HepG2 (cell line): ENCODE measurements at regions not wholly inside any gene's neighbourhood (a gene's known extent, or its start where the extent isn't known, plus 50 kb on each side); places are given as distances from the start of the nearest gene placed in this dataset.

Source experiments
- ATAC-seq: fragments of 200-7000 bp; cut with Tn5 transposase; 3 replicates; pipeline ENCODE4 v1.9.1; 2020; ENCODE audit warnings: mild to moderate bottlenecking, moderate library complexity
- BruUV-seq: library from RNA; stranded (reverse); fragments of 400-500 nt; replicated peaks from 2 replicates; lab custom pipeline; 2021; lab: Mats Ljungman, UMichigan
- CTCF ChIA-PET: fragments of 300-600 bp; formaldehyde crosslinking; extraction: SDS; loops from one replicate; lab custom pipeline; 2021; ENCODE audit warnings: low total read pairs, inconsistent platforms, low intra/inter-chr PET ratio; lab: Yijun Ruan, JAX
- POLR2A ChIA-PET: fragments of 350-600 bp; sonication (Branson Sonifier 250); formaldehyde crosslinking; loops from one replicate; lab custom pipeline; 2020; ENCODE audit warnings: antibody characterized with exemption, inconsistent platforms; lab: Yijun Ruan, JAX
- DNase-seq: peaks from one replicate; pipeline ENCODE4 v3.0.0-alpha.2; 2015; ENCODE audit warnings: low spot score
- FAIRE-seq: peaks from 3 replicates; lab custom pipeline; 2011; peaks lifted over from hg19 to GRCh38; lab: Jason Lieb, UNC
- H2AFZ ChIP-seq: one replicate; pipeline ENCODE4 v1.6.1; 2011; ENCODE audit warnings: low read length, inconsistent platforms
- H3K27ac ChIP-seq: fragments of 300-600 bp; 3 replicates; pipeline ENCODE4 v1.8.0; 2011; ENCODE audit warnings: mixed run types, mild to moderate bottlenecking, mixed read lengths, low read length, inconsistent platforms; ENCODE audit not compliant: insufficient read depth; ENCODE audit errors: extremely low read length
- H3K27me3 ChIP-seq, 2 experiments: fragments of 200-600 bp in 1 of 2; 2 replicates in 1 of 2; 3 replicates in 1 of 2; pipeline versions ENCODE4 v1.6.0 to v1.8.0; 2011; ENCODE audit warnings: low read length in 2 of 2, mild to moderate bottlenecking in 2 of 2, moderate library complexity in 2 of 2, inconsistent platforms in 1 of 2; ENCODE audit not compliant: insufficient read depth in 2 of 2, control insufficient read depth in 1 of 2
- H3K36me3 ChIP-seq, 2 experiments: fragments of 200-600 bp in 1 of 2; replicated peaks in 1 of 2; 2 replicates in 1 of 2; 3 replicates in 1 of 2; pipeline versions ENCODE4 v1.5.1 to v1.8.0; 2011; ENCODE audit warnings: low read length in 2 of 2, inconsistent platforms in 1 of 2; ENCODE audit not compliant: insufficient read depth in 2 of 2, control insufficient read depth in 1 of 2
- H3K4me1 ChIP-seq: 2 replicates; pipeline ENCODE4 v1.5.1; 2012; ENCODE audit warnings: low read length, inconsistent platforms; ENCODE audit not compliant: insufficient read depth
- H3K4me2 ChIP-seq: 2 replicates; pipeline ENCODE4 v1.6.0; 2011; ENCODE audit warnings: low read depth, low read length, inconsistent platforms
- H3K4me3 ChIP-seq, 3 experiments: fragments of 200-600 bp in 1 of 3; sonication (generic), shearing (Covaris generic) in 1 of 3; replicated peaks in 1 of 3; 2 replicates each; pipeline ENCODE4 v1.5.1; 2011 to 2016; ENCODE audit warnings: low read length in 3 of 3, inconsistent platforms in 2 of 3, low read depth in 2 of 3, mild to moderate bottlenecking in 2 of 3, control low read depth in 1 of 3, mixed read lengths in 1 of 3; ENCODE audit not compliant: insufficient read depth in 1 of 3
- H3K79me2 ChIP-seq: one replicate; pipeline ENCODE4 v1.6.1; 2011; ENCODE audit warnings: low read length, inconsistent platforms; ENCODE audit not compliant: insufficient read depth
- H3K9ac ChIP-seq: 2 replicates; pipeline ENCODE4 v1.6.0; 2011; ENCODE audit warnings: mild to moderate bottlenecking, low read depth, low read length, inconsistent platforms; ENCODE audit not compliant: insufficient read depth
- H3K9me3 ChIP-seq: 2 replicates; pipeline ENCODE4 v1.5.1; 2012; ENCODE audit warnings: mild to moderate bottlenecking, low read length
- H4K20me1 ChIP-seq: 2 replicates; pipeline ENCODE4 v1.6.0; 2011; ENCODE audit warnings: inconsistent platforms, mild to moderate bottlenecking, low read length, moderate library complexity; ENCODE audit not compliant: insufficient read depth
- ATF7 ChIP-seq, 2 experiments: fragments of 450-650 bp in 1 of 2; sonication (generic) in 1 of 2; formaldehyde crosslinking in 1 of 2; IDR thresholded peaks; 2 replicates each; pipeline versions ENCODE4 v1.4.0 to v1.6.1; 2016 to 2020; ENCODE audit warnings: antibody characterized with exemption in 1 of 2, mild to moderate bottlenecking in 1 of 2, missing genetic modification reagents in 1 of 2
- FOXJ3 ChIP-seq: sonication (generic); formaldehyde crosslinking; IDR thresholded peaks from 2 replicates; pipeline ENCODE4 v1.4.0; 2020; ENCODE audit warnings: missing genetic modification reagents, mild to moderate bottlenecking, borderline replicate concordance
- GTF2F1 ChIP-seq: fragments of 150-350 bp; IDR thresholded peaks from 2 replicates; pipeline ENCODE4 v1.6.1; 2014; ENCODE audit warnings: low read length
- KLF16 ChIP-seq, 2 experiments: sonication (generic) in 1 of 2; formaldehyde crosslinking in 1 of 2; IDR thresholded peaks; 2 replicates each; pipeline versions ENCODE4 v1.6.1 to v1.8.0; 2016 to 2023; ENCODE audit warnings: missing genetic modification reagents in 2 of 2, missing compliant biosample characterization in 1 of 2
- MYC ChIP-seq: sonication (generic); formaldehyde crosslinking; IDR thresholded peaks from 2 replicates; pipeline ENCODE4 v1.9.0; 2021; ENCODE audit warnings: missing genetic modification reagents, borderline replicate concordance
- PHF20 ChIP-seq: sonication (generic); formaldehyde crosslinking; IDR thresholded peaks from 2 replicates; pipeline ENCODE4 v1.5.0; 2020; ENCODE audit warnings: mild to moderate bottlenecking, missing genetic modification reagents
- SYNCRIP ChIP-seq: fragments of 200-400 bp; formaldehyde crosslinking; IDR thresholded peaks from 2 replicates; pipeline ENCODE4 v1.6.1; 2018; ENCODE audit warnings: mild to moderate bottlenecking, low read depth, low read length; ENCODE audit not compliant: insufficient read depth
- ZIK1 ChIP-seq: sonication (generic); formaldehyde crosslinking; IDR thresholded peaks from 2 replicates; pipeline ENCODE4 v1.5.0; 2020; ENCODE audit warnings: mild to moderate bottlenecking, low read depth, missing genetic modification reagents, borderline replicate concordance
- ZNF674 ChIP-seq: sonication (generic); formaldehyde crosslinking; IDR thresholded peaks from 2 replicates; pipeline ENCODE4 v1.5.0; 2020; ENCODE audit warnings: low read depth, mild to moderate bottlenecking, missing genetic modification reagents
- ZNF777 ChIP-seq: sonication (generic); formaldehyde crosslinking; IDR thresholded peaks from 2 replicates; pipeline ENCODE4 v1.4.0; 2020; ENCODE audit warnings: missing genetic modification reagents
- ZSCAN21 ChIP-seq: sonication (generic); formaldehyde crosslinking; IDR thresholded peaks from 2 replicates; pipeline ENCODE4 v1.8.0; 2022; ENCODE audit warnings: mild to moderate bottlenecking, missing genetic modification reagents, moderate library complexity, borderline replicate concordance
- WGBS: methylation state at CpG from one replicate; pipeline ENCODE4 v1.1.6; 2017; ENCODE audit warnings: low lambda C conversion rate; 5-methylcytosine and 5-hydroxymethylcytosine counted together
- in situ Hi-C: cut with HindIII; loops from 2 replicates; pipeline ENCODE4 v1.10.0; 2017; ENCODE audit warnings: low pct_unique_long_range_greater_than_20kb; ENCODE audit not compliant: extremely low pct_ligation_motif_present
- intact Hi-C: fragments of 100-400 bp; cut with micrococcal nuclease; formaldehyde crosslinking; loops from one replicate; pipeline ENCODE4 v1.10.0; 2022; ENCODE audit not compliant: unreplicated experiment
- TF ChIP-seq, protein P1 (sequence below), 2 experiments: sonication (generic) in 1 of 2; formaldehyde crosslinking in 1 of 2; IDR thresholded peaks; 2 replicates each; pipeline versions ENCODE4 v1.5.1 to v1.6.1; 2011 to 2020; ENCODE audit warnings: borderline replicate concordance in 1 of 2, low read depth in 1 of 2, low read length in 1 of 2, mild to moderate bottlenecking in 1 of 2, missing genetic modification reagents in 1 of 2, moderate library complexity in 1 of 2
- TF ChIP-seq, protein P2 (sequence below): sonication (generic); formaldehyde crosslinking; IDR thresholded peaks from 2 replicates; pipeline ENCODE4 v1.5.0; 2020; ENCODE audit warnings: mild to moderate bottlenecking, missing genetic modification reagents

DNA sequence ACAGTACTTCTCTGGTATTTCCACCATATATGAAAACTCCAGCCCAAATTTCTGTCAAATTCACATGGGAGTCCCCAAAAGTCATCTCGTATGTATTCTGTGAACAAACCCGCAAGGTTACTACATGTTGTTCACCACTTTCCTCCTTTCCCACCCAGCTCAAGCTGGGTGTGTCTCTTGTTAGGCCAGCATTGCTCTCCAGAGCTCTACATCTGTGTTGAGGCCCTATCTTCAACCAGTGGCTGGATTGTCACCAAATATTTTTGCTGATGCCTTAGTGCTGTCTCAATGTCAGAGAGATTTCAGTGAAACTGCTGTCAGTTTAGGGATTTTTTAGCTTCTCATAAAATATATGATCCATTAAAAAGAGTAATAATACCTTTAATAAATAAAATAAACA lies 230.9 kb downstream of the BTG1 start:
- H4K20me1 ChIP-seq: no peaks in the 10 kb centered on the region
- no peak for ATAC-seq
- H3K4me3 ChIP-seq: no peak overlapping the region
- no peak for FAIRE-seq
- 0% methylated on average over 2 of the region's 2 CpGs for WGBS
- CTCF ChIA-PET: no interaction called here
- H3K79me2 ChIP-seq: no peaks in the 10 kb centered on the region
- H3K27me3 ChIP-seq: no peaks in the 10 kb centered on the region
- H3K9ac ChIP-seq: no peak overlapping the region
- H3K27ac ChIP-seq: no peak overlapping the region
- no peak overlapping the region for H3K4me2 ChIP-seq
- intact Hi-C loops: no loop called here
- TF ChIP-seq, protein P1, sequence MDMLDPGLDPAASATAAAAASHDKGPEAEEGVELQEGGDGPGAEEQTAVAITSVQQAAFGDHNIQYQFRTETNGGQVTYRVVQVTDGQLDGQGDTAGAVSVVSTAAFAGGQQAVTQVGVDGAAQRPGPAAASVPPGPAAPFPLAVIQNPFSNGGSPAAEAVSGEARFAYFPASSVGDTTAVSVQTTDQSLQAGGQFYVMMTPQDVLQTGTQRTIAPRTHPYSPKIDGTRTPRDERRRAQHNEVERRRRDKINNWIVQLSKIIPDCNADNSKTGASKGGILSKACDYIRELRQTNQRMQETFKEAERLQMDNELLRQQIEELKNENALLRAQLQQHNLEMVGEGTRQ (IDR thresholded peaks at IDR 0.05; ENCODE audit: low read depth, low read length): no peak
- TF ChIP-seq, protein P1 (CRISPR knock-in tag; IDR thresholded peaks at IDR 0.05; ENCODE audit: borderline replicate concordance): no peak
- no peak for TF ChIP-seq ATF7 (IDR thresholded peaks at IDR 0.05)
- TF ChIP-seq ATF7 (CRISPR knock-in tag; IDR thresholded peaks at IDR 0.05): no peak
- TF ChIP-seq KLF16 (CRISPR knock-in tag; IDR thresholded peaks at IDR 0.05): no peak
- TF ChIP-seq PHF20 (CRISPR knock-in tag): no peak
- no peak for TF ChIP-seq SYNCRIP
- no peak for TF ChIP-seq ZNF777 (CRISPR knock-in tag)
- TF ChIP-seq GTF2F1: no peak
- no peak for TF ChIP-seq ZIK1 (CRISPR knock-in tag)
- no peak for TF ChIP-seq FOXJ3 (CRISPR knock-in tag)
- TF ChIP-seq ZNF674: no peak
- TF ChIP-seq MYC (CRISPR knock-in tag): no peak
- TF ChIP-seq ZSCAN21: no peak
- TF ChIP-seq, protein P2, sequence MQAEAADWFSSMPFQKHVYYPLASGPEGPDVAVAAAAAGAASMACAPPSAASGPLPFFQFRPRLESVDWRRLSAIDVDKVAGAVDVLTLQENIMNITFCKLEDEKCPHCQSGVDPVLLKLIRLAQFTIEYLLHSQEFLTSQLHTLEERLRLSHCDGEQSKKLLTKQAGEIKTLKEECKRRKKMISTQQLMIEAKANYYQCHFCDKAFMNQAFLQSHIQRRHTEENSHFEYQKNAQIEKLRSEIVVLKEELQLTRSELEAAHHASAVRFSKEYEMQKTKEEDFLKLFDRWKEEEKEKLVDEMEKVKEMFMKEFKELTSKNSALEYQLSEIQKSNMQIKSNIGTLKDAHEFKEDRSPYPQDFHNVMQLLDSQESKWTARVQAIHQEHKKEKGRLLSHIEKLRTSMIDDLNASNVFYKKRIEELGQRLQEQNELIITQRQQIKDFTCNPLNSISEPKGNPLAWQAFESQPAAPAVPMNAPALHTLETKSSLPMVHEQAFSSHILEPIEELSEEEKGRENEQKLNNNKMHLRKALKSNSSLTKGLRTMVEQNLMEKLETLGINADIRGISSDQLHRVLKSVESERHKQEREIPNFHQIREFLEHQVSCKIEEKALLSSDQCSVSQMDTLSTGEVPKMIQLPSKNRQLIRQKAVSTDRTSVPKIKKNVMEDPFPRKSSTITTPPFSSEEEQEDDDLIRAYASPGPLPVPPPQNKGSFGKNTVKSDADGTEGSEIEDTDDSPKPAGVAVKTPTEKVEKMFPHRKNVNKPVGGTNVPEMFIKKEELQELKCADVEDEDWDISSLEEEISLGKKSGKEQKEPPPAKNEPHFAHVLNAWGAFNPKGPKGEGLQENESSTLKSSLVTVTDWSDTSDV (CRISPR knock-in tag): no peak
- TF ChIP-seq, all 625 proteins: peak for 0
- Histone ChIP-seq H3K9me3 (no peaks in the 10 kb centered on the region), H3K36me3 (no peaks in the 10 kb centered on the region), H2AFZ (no peak overlapping the region), H3K4me1 (no peaks in the 10 kb centered on the region)
- in situ Hi-C loops: no loop called here
- POLR2A ChIA-PET: no interaction called here
- no TSS peak for BruUV-seq
- no peak for DNase-seq
